ENCODE measurements at regions not wholly inside any gene's neighbourhood (a gene's known extent, or its start where the extent isn't known, plus 50 kb on each side); places are given as distances from the start of the nearest gene placed in this dataset.

- H3K27ac Mint-ChIP-seq (ENCODE audit: unreplicated experiment): no peak overlapping the region
- no peaks in the 10 kb centered on the region for H3K4me1 Mint-ChIP-seq
- no peaks in the 10 kb centered on the region for H3K36me3 Mint-ChIP-seq (ENCODE audit: low read depth)
- no peak overlapping the region for H3K4me3 Mint-ChIP-seq
- DNase-seq (ENCODE audit: low read depth, low spot score): no peak
- TF ChIP-seq CTCF (conservative IDR thresholded peaks at IDR 0.05): no peak
- H3K27me3 Mint-ChIP-seq (ENCODE audit: low read depth): no peaks in the 10 kb centered on the region
- peaks cover 4% of the 10 kb centered on the region for H3K9me3 Mint-ChIP-seq
These were observed 150.5 kb upstream of the EPB41L4A start for GRCh38 chr5:112569596-112569995.

- Mint-ChIP-seq H3K4me3 (no peak overlapping the region), H3K9me3 (no peaks in the 10 kb centered on the region)
These were observed 151.8 kb upstream of the EPB41L4A start for GRCh38 chr5:112570708-112571444.

GRCh38 chr5:112573441-112573840 is 154.4 kb upstream of the EPB41L4A start:
- no peak for TF ChIP-seq CTCF (conservative IDR thresholded peaks at IDR 0.05)
- Mint-ChIP-seq H3K4me1 (no peaks in the 10 kb centered on the region), H3K4me3 (no peak overlapping the region), H3K9me3 (peaks cover 5% of the 10 kb centered on the region), H3K27ac (ENCODE audit: unreplicated experiment) (no peak overlapping the region), H3K27me3 (ENCODE audit: low read depth) (no peaks in the 10 kb centered on the region), H3K36me3 (ENCODE audit: low read depth) (no peaks in the 10 kb centered on the region)
- DNase-seq (ENCODE audit: low read depth, low spot score): no peak

More at GRCh38 chr5:112570708-112571444, 151.8 kb upstream of the EPB41L4A start:
- TF ChIP-seq CTCF (conservative IDR thresholded peaks at IDR 0.05): no peak
- DNase-seq (ENCODE audit: low read depth, low spot score): no peak
- Mint-ChIP-seq H3K27ac (ENCODE audit: unreplicated experiment) (no peak overlapping the region), H3K27me3 (ENCODE audit: low read depth) (no peaks in the 10 kb centered on the region), H3K4me1 (no peaks in the 10 kb centered on the region), H3K36me3 (ENCODE audit: low read depth) (no peaks in the 10 kb centered on the region)

GRCh38 chr5:112574536-112574935 is 155.5 kb upstream of the EPB41L4A start:
- Mint-ChIP-seq H3K27ac (ENCODE audit: unreplicated experiment) (no peak overlapping the region), H3K27me3 (ENCODE audit: low read depth) (no peaks in the 10 kb centered on the region), H3K4me1 (no peaks in the 10 kb centered on the region), H3K36me3 (ENCODE audit: low read depth) (no peaks in the 10 kb centered on the region), H3K4me3 (no peak overlapping the region), H3K9me3 (peaks cover 5% of the 10 kb centered on the region)
- TF ChIP-seq CTCF (conservative IDR thresholded peaks at IDR 0.05): no peak
- no peak for DNase-seq (ENCODE audit: low read depth, low spot score)

- no peak overlapping the region for H3K4me3 Mint-ChIP-seq
- DNase-seq (ENCODE audit: low read depth, low spot score): no peak
- peaks cover 5% of the 10 kb centered on the region for H3K9me3 Mint-ChIP-seq
- no peaks in the 10 kb centered on the region for H3K27me3 Mint-ChIP-seq (ENCODE audit: low read depth)
- no peak for TF ChIP-seq CTCF (conservative IDR thresholded peaks at IDR 0.05)
- H3K27ac Mint-ChIP-seq (ENCODE audit: unreplicated experiment): no peak overlapping the region
- H3K36me3 Mint-ChIP-seq (ENCODE audit: low read depth): no peaks in the 10 kb centered on the region
- no peaks in the 10 kb centered on the region for H3K4me1 Mint-ChIP-seq
These were observed 157.3 kb upstream of the EPB41L4A start for GRCh38 chr5:112576298-112576925.

Measured in neural crest cell (in vitro differentiated cells).